Activated CD4-positive, alpha-beta T cell treated with anti-CD3 and anti-CD28 coated beads, Interleukin-10, Interleukin-2, amounts not matched to agents 100 ng/mL and 50 ng/mL, durations not matched to agents 16 hours and 8 hours (primary cell): ENCODE measurements at regions not wholly inside any gene's neighbourhood (a gene's known extent, or its start where the extent isn't known, plus 50 kb on each side); places are given as distances from the start of the nearest gene placed in this dataset.
A peak's percentile ranks its signal among the peaks of the same experiment; 100 is the strongest.
"Not testable (repeated sequence)": the region's sequence is repeated elsewhere in the genome, so short reads cannot be mapped to it uniquely, and the experiment has no call there.

Experiments
- DNase-seq: peaks from one replicate; pipeline ENCODE4 v3.0.0-alpha.2; 2020

- DNase-seq, result no peak
These were observed 185.0 kb downstream of the TBX18 start for GRCh38 chr6:84579404-84579803.

- no peak for DNase-seq
These were observed 188.4 kb downstream of the TBX18 start for GRCh38 chr6:84576029-84576428.

DNA sequence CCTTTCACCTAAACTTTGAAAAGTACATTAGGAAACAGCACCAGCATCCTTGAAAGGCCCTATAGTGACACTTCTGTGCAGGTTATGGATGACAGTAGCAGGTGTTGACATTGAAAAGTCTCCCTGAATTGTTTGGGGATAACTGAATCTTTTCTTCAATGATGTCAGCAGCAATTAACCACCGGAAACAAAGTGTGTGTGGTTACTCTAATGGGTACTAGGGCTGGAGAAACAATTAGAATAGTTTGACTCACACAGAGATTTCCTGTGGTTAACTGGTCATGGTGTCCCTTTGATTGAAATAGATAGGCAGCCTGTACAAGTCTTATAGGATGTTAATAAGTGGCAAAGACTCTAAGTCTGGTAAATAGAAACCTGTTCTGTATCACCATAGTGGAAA is 189.1 kb downstream of the TBX18 start:
- DNase-seq, result peak; percentile 48

- DNase-seq, result no peak
These were observed 194.5 kb downstream of the TBX18 start for GRCh38 chr6:84569882-84570281.

DNA sequence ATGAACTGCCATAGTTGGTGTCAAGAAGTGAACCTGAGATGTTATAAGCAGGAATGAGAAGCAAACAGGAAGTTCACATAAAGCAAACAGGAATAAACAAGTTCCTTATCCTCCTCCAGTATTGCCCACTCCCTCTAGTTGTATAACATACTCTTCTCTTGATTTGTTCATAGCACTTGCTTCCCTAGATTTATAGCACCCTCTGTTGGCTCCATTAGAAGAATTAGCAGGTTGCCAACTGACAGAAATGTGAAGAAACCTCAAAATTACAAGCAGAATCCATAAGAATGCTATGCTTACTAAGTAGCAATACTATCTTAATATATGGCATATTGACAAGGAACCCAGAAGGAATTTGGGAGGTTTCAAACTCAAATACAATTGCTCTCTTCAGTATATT is 195.4 kb downstream of the TBX18 start:
- DNase-seq, result no peak

- not testable (repeated sequence) for DNase-seq
These were observed 198.7 kb downstream of the TBX18 start for GRCh38 chr6:84565718-84566117.

DNA sequence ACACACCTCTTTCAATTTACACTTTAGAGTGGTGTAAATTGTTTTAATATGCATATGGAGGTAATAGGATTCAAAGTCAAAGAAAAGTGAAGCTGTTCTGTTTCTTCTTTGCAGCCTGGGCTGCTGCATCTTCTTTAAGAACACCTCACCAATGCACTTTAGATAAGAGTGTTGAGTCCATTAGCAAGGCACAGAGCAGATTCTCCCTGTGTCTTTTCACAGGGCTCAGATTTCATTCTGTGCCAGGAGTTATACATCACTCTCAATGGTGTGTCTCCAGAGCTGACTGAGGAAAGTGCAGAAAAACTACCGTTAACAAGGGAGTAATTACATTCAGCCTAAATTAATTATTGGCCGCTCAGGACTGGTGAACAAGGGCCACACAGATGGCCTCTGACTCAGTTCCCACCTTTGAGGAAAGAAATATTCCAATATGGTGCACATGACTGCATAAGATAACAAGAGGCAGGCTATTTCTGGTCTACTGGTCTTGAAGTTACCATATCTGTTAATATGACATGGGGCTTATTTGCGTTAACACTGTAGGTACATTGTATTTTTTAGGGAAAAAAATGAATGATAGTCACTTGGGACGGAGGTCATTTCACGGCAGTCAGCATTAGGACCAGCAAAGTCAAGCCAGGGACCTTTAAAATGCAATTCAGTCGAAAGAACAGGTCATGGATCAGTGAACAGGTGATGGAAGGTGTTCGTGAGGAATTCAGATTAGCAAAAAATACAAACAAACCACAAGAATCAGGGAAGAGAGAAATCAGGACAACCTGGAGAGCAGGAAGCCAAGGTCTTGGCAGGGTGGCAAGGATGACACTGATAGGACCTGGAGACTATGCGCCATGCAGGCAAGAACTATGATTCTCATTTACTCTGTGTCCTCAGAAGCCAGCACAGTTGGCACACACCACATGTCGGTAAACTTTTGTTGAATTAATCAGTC is 203.7 kb downstream of the TBX18 start:
- no peak for DNase-seq

DNA sequence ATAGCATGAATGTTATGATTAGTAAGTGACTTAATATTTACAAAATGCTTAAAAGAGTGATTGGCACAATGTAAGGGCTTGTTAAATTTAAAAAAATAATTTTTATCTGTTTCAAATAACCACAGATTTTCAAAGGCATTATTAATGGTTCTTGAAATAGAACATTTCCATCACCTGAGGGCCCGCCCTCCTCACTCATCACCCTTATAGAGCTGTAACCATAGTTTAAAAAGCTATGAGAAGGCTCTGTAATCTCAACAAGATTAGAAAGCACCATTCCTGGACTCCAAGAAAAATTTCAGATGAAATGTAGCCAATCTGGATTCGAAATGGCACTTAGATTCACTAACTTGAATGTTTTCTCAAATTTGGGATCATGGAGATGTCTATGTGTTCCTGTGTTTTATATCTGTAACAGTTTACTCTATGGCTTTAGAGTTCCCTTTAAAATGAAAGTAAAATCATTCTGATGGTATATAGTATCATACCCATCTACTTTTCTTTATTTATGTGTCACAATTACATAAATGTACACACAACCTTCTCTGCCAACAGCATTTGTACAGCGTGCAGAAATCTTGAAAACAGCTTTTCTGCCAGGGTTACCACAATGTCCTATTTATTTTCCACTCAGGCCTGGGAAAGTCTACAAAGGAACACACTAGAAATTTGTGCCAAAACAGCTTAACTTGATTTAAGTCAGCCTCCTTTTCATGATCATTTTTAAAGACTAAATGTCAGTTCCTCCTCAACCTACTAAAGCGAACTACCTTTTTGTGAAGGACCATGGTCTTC is 207.7 kb downstream of the TBX18 start:
- DNase-seq, result no peak

GRCh38 chr6:84554706-84555105 is 209.7 kb downstream of the TBX18 start:
- no peak for DNase-seq

DNA sequence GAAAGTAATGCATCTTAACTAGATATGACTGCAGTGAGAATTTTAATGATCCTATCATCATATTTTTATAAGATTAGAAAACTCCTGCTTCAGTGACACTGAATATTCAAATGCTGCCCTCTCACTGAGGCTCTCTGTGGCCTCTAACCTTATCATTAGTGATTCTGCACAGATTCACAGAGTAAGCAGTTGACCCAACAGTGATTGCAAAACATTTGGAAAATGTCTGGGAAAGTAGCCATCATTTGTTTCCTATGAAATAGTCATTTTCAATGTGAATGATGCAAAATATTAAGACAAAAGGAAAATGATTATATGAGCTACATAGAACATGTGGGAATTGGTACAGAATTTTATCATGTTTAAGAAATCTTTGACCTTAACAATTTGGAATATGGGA is 210.3 kb downstream of the TBX18 start:
- DNase-seq, result no peak

DNA sequence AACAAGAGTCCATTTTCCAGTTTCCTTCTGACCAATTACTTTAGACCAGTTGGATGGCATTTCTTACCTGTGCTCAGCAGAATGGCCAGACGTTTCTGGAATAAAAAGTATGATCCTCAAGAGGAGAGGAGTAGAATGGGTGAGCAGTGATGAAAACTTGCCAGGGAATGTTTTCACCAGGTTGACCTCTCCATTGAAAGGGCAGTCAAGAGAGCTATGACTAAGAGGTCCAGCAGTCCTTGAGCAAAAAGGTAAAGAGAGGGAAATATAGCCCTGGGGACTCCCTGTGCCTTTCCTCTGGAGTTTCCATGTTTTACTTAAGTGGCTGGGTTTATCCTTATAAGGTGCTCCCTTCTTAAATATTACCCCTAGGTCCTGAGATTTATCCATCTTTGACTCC is 210.9 kb downstream of the TBX18 start:
- no peak for DNase-seq

GRCh38 chr6:84551797-84552196 is 212.6 kb downstream of the TBX18 start:
- no peak for DNase-seq

- no peak for DNase-seq
These were observed 214.5 kb downstream of the TBX18 start for GRCh38 chr6:84549917-84550316.

DNA sequence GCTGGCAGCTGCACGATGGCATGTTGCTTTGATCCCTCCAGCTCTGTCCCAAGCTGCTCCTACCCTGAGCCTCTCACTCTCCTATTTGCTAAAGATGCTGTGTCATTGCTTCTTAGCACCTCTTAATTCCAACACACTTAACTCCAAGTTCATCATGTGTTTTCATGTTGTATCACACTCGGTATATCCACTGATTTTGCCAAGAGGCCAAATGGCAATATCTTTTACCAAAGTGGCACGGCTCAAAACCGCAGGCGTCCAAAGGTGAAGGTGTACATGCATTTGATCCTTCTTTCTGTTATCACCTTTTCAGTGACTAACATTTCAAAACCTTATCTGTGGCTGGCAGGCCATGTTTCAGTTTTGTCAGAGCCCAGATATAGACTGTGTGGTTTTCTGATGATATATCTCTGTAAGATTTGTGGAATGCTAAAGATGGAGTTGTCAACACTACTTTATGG is 217.0 kb downstream of the TBX18 start:
- DNase-seq, result peak; percentile 4

GRCh38 chr6:84546427-84546914 is 217.9 kb downstream of the TBX18 start:
- DNase-seq, result no peak

GRCh38 chr6:84539122-84539856 is 225.1 kb downstream of the TBX18 start:
- no peak for DNase-seq

GRCh38 chr6:84536885-84537638 is 227.3 kb downstream of the TBX18 start:
- DNase-seq, result no peak

DNA sequence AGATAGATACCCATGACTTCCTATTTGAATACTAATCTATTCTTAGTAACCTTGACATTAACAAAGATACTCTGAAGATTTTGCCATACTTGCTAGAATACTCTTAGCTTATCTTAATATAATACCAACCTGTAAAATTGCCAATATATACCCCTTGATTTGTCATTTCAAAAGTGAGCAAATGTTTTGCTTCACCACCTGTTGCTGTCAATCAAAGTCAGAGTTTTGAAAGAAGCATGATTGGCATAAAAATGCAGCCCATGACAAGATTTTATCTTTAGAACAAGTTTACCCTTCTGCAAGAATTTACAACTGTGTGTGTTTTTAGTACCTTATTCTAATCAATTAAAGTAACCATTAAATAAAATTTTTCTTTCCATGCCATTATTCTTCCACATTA is 236.2 kb downstream of the TBX18 start:
- no peak for DNase-seq

DNA sequence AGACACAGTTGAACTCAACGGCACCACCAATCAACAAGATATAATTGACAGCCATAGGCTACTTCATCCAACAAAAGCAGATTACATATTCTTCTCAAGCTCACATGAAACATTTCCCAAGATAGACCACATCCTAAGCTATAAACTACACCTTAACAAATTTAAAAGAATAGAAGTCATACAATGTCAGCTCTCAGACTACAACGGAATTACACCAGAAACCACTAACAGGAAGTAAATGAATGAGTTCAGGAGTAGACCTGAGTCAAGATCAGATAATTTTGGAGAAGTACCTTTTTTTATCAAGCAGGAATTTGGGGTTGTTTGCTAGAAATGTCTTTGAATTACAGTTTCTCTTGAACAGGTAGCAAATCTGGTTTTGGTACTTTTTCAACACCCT is 237.8 kb downstream of the TBX18 start:
- DNase-seq, result peak; percentile 20

DNA sequence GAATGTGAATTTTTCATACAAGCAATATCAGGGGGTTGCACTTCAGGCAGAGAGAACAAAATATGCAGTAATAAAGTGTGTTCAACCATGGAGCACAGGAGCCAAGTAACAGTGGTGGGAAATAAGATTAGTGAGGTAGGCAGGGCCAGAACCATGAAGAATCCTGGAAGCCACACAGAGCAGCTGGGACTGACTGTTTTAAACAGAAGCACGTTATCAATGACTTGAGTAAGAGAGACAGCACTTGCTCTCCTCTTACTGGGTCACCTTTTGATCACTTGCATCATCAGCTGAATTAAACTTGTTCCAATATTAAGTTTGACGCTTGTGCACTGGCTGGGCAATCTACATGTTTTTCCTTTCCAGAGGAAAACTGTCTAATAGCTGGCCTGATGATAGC is 238.5 kb downstream of the TBX18 start:
- no peak for DNase-seq

GRCh38 chr6:84524636-84525035 is 239.8 kb downstream of the TBX18 start:
- DNase-seq, result peak; percentile 32

- DNase-seq, result peak; percentile 8
These were observed 242.3 kb downstream of the TBX18 start for GRCh38 chr6:84522135-84522549.
